HEK293 (cell line): ENCODE measurements at regions not wholly inside any gene's neighbourhood (a gene's known extent, or its start where the extent isn't known, plus 50 kb on each side); places are given as distances from the start of the nearest gene placed in this dataset.

ENCODE experiments used
- CTCF ChIA-PET: fragments of 350-600 bp; formaldehyde crosslinking; extraction: SDS; loops from one replicate; lab custom pipeline; 2021; ENCODE audit warnings: antibody characterized with exemption; lab: Yijun Ruan, JAX
- POLR2A ChIA-PET: fragments of 300-600 bp; formaldehyde crosslinking; extraction: SDS; loops from one replicate; lab custom pipeline; 2020; ENCODE audit warnings: antibody characterized with exemption, inconsistent platforms; lab: Yijun Ruan, JAX
- H3K27ac ChIP-seq: fragments of 200-500 bp; sonication (Bioruptor generic); 2 replicates; pipeline ENCODE4 v1.5.1; 2014; ENCODE audit warnings: low read depth, low read length, control low read depth, inconsistent platforms; ENCODE audit errors: extremely low read depth
- H3K36me3 ChIP-seq, 2 experiments: fragments of 200-500 bp in 1 of 2; sonication (Bioruptor generic) in 1 of 2; 1 replicate in 1 of 2; 2 replicates in 1 of 2; pipeline ENCODE4 v1.5.1; 2014 to 2017; ENCODE audit warnings: inconsistent platforms in 2 of 2, low read length in 2 of 2; ENCODE audit not compliant: control insufficient read depth in 2 of 2, insufficient read depth in 1 of 2
- H3K4me1 ChIP-seq: fragments of 200-500 bp; sonication (Bioruptor generic); 2 replicates; pipeline ENCODE4 v1.5.1; 2014; ENCODE audit warnings: mild to moderate bottlenecking, low read length, inconsistent platforms; ENCODE audit not compliant: control insufficient read depth, insufficient read depth
- H3K4me3 ChIP-seq: 2 replicates; pipeline ENCODE4 v1.5.1; 2011; ENCODE audit warnings: low read depth, mild to moderate bottlenecking, control low read depth, low read length, moderate library complexity
- H3K9me3 ChIP-seq: fragments of 200-500 bp; sonication (Bioruptor generic); 2 replicates; pipeline ENCODE4 v1.5.1; 2014; ENCODE audit warnings: low read depth, low read length, inconsistent platforms; ENCODE audit not compliant: control insufficient read depth, insufficient read depth
- BCL11A ChIP-seq: fragments of 450-650 bp; formaldehyde crosslinking; IDR thresholded peaks from 2 replicates; pipeline ENCODE4 v1.5.1; 2016; ENCODE audit warnings: low read depth, missing biosample characterization, missing genetic modification characterization
- EGR2 ChIP-seq: fragments of 450-650 bp; formaldehyde crosslinking; IDR thresholded peaks from 2 replicates; pipeline ENCODE4 v1.5.1; 2016; ENCODE audit warnings: low read depth, missing biosample characterization, missing genetic modification characterization
- KLF8 ChIP-seq: fragments of 450-650 bp; formaldehyde crosslinking; IDR thresholded peaks from 2 replicates; pipeline ENCODE4 v1.5.1; 2016; ENCODE audit warnings: missing biosample characterization, missing genetic modification characterization
- ZBTB20 ChIP-seq: fragments of 450-650 bp; formaldehyde crosslinking; IDR thresholded peaks from 2 replicates; pipeline ENCODE4 v1.5.1; 2016; ENCODE audit warnings: missing biosample characterization, missing genetic modification characterization
- ZBTB6 ChIP-seq: fragments of 450-650 bp; formaldehyde crosslinking; IDR thresholded peaks from 2 replicates; pipeline ENCODE4 v1.5.1; 2017; ENCODE audit warnings: missing biosample characterization, missing genetic modification characterization
- ZNF112 ChIP-seq: fragments of 450-650 bp; formaldehyde crosslinking; IDR thresholded peaks from 2 replicates; pipeline ENCODE4 v1.5.0; 2017; ENCODE audit warnings: missing biosample characterization, missing genetic modification characterization
- ZNF184 ChIP-seq: fragments of 450-650 bp; IDR thresholded peaks from 2 replicates; pipeline ENCODE4 v1.5.1; 2018; ENCODE audit warnings: missing biosample characterization, mild to moderate bottlenecking, missing genetic modification characterization
- ZNF426 ChIP-seq: fragments of 450-650 bp; formaldehyde crosslinking; IDR thresholded peaks from 2 replicates; pipeline ENCODE4 v1.5.1; 2017; ENCODE audit warnings: missing biosample characterization, missing genetic modification characterization, mild to moderate bottlenecking, inconsistent platforms, moderate library complexity
- ZNF585B ChIP-seq: fragments of 450-650 bp; formaldehyde crosslinking; IDR thresholded peaks from 2 replicates; pipeline ENCODE4 v1.5.1; 2016; ENCODE audit warnings: missing biosample characterization, missing genetic modification characterization
- ZNF626 ChIP-seq: fragments of 450-650 bp; sonication (Bioruptor Pico); formaldehyde crosslinking; IDR thresholded peaks from 2 replicates; pipeline ENCODE4 v1.5.1; 2018; ENCODE audit warnings: missing biosample characterization, missing genetic modification characterization, inconsistent platforms
- ZNF639 ChIP-seq: fragments of 450-650 bp; formaldehyde crosslinking; IDR thresholded peaks from 2 replicates; pipeline ENCODE4 v1.5.1; 2016; ENCODE audit warnings: missing biosample characterization, missing genetic modification characterization
- ZNF670 ChIP-seq: fragments of 450-650 bp; formaldehyde crosslinking; IDR thresholded peaks from 2 replicates; pipeline ENCODE4 v1.5.1; 2016; ENCODE audit warnings: missing biosample characterization, missing genetic modification characterization, low read depth
- ZNF785 ChIP-seq: fragments of 450-650 bp; formaldehyde crosslinking; IDR thresholded peaks from 2 replicates; pipeline ENCODE4 v1.5.1; 2016; ENCODE audit warnings: missing biosample characterization, missing genetic modification characterization
- TF ChIP-seq, protein P1 (sequence below): fragments of 450-650 bp; formaldehyde crosslinking; IDR thresholded peaks from 2 replicates; pipeline ENCODE4 v1.5.0; 2017; ENCODE audit warnings: missing biosample characterization, missing genetic modification characterization, borderline replicate concordance
- TF ChIP-seq, protein P2 (sequence below): fragments of 450-650 bp; formaldehyde crosslinking; IDR thresholded peaks from 2 replicates; pipeline ENCODE4 v1.5.1; 2016; ENCODE audit warnings: missing biosample characterization, missing genetic modification characterization
- TF ChIP-seq, protein P3 (sequence below): fragments of 450-650 bp; formaldehyde crosslinking; IDR thresholded peaks from 2 replicates; pipeline ENCODE4 v1.5.1; 2017; ENCODE audit warnings: missing biosample characterization, missing genetic modification characterization
- TF ChIP-seq, protein P4 (sequence below): fragments of 450-650 bp; formaldehyde crosslinking; IDR thresholded peaks from 2 replicates; pipeline ENCODE4 v1.5.1; 2016; ENCODE audit warnings: missing biosample characterization, missing genetic modification characterization

GRCh38 chr4:75344915-75345314 lies 169.3 kb downstream of the RCHY1 start (continued):
- no peak for TF ChIP-seq ZNF426 (tag by site-specific recombination)
- 0 out of 2 replicates have a peak, but pooled peaks have one; percentile 27 for TF ChIP-seq KLF8 (tag by site-specific recombination)
- TF ChIP-seq, protein P1, sequence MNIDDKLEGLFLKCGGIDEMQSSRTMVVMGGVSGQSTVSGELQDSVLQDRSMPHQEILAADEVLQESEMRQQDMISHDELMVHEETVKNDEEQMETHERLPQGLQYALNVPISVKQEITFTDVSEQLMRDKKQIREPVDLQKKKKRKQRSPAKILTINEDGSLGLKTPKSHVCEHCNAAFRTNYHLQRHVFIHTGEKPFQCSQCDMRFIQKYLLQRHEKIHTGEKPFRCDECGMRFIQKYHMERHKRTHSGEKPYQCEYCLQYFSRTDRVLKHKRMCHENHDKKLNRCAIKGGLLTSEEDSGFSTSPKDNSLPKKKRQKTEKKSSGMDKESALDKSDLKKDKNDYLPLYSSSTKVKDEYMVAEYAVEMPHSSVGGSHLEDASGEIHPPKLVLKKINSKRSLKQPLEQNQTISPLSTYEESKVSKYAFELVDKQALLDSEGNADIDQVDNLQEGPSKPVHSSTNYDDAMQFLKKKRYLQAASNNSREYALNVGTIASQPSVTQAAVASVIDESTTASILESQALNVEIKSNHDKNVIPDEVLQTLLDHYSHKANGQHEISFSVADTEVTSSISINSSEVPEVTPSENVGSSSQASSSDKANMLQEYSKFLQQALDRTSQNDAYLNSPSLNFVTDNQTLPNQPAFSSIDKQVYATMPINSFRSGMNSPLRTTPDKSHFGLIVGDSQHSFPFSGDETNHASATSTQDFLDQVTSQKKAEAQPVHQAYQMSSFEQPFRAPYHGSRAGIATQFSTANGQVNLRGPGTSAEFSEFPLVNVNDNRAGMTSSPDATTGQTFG (tag by site-specific recombination): no peak
- TF ChIP-seq EGR2: no peak
- TF ChIP-seq ZNF626 (tag by site-specific recombination): no peak
- TF ChIP-seq, protein P2, sequence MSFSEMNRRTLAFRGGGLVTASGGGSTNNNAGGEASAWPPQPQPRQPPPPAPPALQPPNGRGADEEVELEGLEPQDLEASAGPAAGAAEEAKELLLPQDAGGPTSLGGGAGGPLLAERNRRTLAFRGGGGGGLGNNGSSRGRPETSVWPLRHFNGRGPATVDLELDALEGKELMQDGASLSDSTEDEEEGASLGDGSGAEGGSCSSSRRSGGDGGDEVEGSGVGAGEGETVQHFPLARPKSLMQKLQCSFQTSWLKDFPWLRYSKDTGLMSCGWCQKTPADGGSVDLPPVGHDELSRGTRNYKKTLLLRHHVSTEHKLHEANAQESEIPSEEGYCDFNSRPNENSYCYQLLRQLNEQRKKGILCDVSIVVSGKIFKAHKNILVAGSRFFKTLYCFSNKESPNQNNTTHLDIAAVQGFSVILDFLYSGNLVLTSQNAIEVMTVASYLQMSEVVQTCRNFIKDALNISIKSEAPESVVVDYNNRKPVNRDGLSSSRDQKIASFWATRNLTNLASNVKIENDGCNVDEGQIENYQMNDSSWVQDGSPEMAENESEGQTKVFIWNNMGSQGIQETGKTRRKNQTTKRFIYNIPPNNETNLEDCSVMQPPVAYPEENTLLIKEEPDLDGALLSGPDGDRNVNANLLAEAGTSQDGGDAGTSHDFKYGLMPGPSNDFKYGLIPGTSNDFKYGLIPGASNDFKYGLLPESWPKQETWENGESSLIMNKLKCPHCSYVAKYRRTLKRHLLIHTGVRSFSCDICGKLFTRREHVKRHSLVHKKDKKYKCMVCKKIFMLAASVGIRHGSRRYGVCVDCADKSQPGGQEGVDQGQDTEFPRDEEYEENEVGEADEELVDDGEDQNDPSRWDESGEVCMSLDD (tag by site-specific recombination): no peak
- TF ChIP-seq BCL11A (tag by site-specific recombination): 0 out of 2 replicates have a peak, but pooled peaks have one; percentile 35
- TF ChIP-seq ZNF639 (tag by site-specific recombination): no peak
- TF ChIP-seq ZNF670 (tag by site-specific recombination): no peak

GRCh38 chr4:75343333-75343732 lies 170.9 kb downstream of the RCHY1 start:
- no peaks in the 10 kb centered on the region for H3K9me3 ChIP-seq
- TF ChIP-seq, protein P3, sequence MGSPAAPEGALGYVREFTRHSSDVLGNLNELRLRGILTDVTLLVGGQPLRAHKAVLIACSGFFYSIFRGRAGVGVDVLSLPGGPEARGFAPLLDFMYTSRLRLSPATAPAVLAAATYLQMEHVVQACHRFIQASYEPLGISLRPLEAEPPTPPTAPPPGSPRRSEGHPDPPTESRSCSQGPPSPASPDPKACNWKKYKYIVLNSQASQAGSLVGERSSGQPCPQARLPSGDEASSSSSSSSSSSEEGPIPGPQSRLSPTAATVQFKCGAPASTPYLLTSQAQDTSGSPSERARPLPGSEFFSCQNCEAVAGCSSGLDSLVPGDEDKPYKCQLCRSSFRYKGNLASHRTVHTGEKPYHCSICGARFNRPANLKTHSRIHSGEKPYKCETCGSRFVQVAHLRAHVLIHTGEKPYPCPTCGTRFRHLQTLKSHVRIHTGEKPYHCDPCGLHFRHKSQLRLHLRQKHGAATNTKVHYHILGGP (tag by site-specific recombination): peak; percentile 79
- no peak for TF ChIP-seq ZNF112 (tag by site-specific recombination)
- TF ChIP-seq, all 188 proteins: peak for 1
- H3K36me3 ChIP-seq: no peaks in the 10 kb centered on the region
- no peak overlapping the region for H3K4me3 ChIP-seq
- POLR2A ChIA-PET: interaction anchor here (0.6 kb wide), 2 partner anchors 154 to 321 kb away, joined by 3 read pairs; no protein-coding TSS in a partner anchor
- CTCF ChIA-PET: no interaction called here
- peaks cover 3% of the 10 kb centered on the region; the same call in 1 of the 2 replicates for H3K4me1 ChIP-seq
- H3K27ac ChIP-seq: no peak overlapping the region

GRCh38 chr4:75340561-75340960 lies 173.6 kb downstream of the RCHY1 start:
- Histone ChIP-seq H3K9me3 (no peaks in the 10 kb centered on the region), H3K27ac (no peak overlapping the region), H3K4me1 (peaks cover 3% of the 10 kb centered on the region; the same call in 1 of the 2 replicates), H3K36me3 (no peaks in the 10 kb centered on the region), H3K4me3 (no peak overlapping the region)
- POLR2A ChIA-PET: no interaction called here
- CTCF ChIA-PET: no interaction called here
- TF ChIP-seq ZNF670 (tag by site-specific recombination) (no peak), ZNF785 (tag by site-specific recombination) (no peak), ZBTB6 (tag by site-specific recombination) (no peak), ZNF585B (tag by site-specific recombination) (no peak), ZBTB20 (tag by site-specific recombination) (no peak), ZNF184 (tag by site-specific recombination) (no peak)
- TF ChIP-seq, protein P4, sequence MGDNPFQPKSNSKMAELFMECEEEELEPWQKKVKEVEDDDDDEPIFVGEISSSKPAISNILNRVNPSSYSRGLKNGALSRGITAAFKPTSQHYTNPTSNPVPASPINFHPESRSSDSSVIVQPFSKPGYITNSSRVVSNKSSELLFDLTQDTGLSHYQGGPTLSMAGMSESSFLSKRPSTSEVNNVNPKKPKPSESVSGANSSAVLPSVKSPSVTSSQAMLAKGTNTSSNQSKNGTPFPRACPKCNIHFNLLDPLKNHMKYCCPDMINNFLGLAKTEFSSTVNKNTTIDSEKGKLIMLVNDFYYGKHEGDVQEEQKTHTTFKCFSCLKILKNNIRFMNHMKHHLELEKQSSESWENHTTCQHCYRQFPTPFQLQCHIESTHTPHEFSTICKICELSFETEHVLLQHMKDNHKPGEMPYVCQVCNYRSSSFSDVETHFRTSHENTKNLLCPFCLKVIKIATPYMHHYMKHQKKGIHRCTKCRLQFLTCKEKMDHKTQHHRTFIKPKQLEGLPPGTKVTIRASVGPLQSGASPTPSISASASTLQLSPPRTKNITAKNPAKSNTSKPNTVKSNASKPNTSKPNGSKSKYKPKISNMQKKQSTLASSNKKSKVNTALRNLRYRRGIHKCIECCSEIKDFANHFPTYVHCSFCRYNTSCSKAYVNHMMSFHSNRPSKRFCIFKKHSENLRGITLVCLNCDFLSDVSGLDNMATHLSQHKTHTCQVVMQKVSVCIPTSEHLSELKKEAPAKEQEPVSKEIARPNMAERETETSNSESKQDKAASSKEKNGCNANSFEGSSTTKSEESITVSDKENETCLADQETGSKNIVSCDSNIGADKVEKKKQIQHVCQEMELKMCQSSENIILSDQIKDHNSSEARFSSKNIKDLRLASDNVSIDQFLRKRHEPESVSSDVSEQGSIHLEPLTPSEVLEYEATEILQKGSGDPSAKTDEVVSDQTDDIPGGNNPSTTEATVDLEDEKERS: no peak
- TF ChIP-seq, protein P2 (tag by site-specific recombination): no peak
